ENCODE measurements at regions not wholly inside any gene's neighbourhood (a gene's known extent, or its start where the extent isn't known, plus 50 kb on each side); places are given as distances from the start of the nearest gene placed in this dataset.

- no peak for DNase-seq (ENCODE audit: low read depth in 3 of 3, low spot score in 2 of 3)
Measured at GRCh38 chr6:6376845-6377244, 56.4 kb upstream of the F13A1 start.

DNA sequence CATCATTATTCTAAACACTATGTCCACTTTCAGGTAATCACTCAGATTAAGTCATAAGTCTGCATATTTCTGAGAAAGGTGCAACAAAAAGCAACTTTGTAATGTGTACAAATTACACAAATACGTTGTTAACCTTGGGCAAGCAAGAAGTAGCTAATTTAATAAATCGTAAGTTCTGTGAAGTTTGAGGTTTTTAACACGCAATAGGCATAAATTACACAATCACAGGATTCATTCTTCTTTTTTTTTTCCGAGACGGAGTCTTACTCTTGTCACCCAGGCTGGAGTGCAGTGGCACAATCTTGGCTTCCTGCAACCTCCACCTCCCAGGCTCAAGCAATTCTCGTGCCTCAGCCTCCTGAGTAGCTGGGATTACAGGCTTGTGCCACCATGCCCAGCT is 57.2 kb upstream of the F13A1 start:
- no peak for DNase-seq (ENCODE audit: low read depth in 3 of 3, low spot score in 2 of 3)

GRCh38 chr6:6379573-6379972 is 59.1 kb upstream of the F13A1 start:
- DNase-seq (ENCODE audit: low read depth in 3 of 3, low spot score in 2 of 3) = no peak

- no peak for DNase-seq (ENCODE audit: low read depth in 3 of 3, low spot score in 2 of 3)
Measured at GRCh38 chr6:6384520-6384919, 64.1 kb upstream of the F13A1 start.

GRCh38 chr6:6386010-6386409 is 65.5 kb upstream of the F13A1 start:
- no peak for DNase-seq (ENCODE audit: low read depth in 3 of 3, low spot score in 2 of 3)

- DNase-seq (ENCODE audit: low read depth in 3 of 3, low spot score in 2 of 3) = no peak
Measured at GRCh38 chr6:6390849-6391602, 70.6 kb upstream of the F13A1 start.

DNA sequence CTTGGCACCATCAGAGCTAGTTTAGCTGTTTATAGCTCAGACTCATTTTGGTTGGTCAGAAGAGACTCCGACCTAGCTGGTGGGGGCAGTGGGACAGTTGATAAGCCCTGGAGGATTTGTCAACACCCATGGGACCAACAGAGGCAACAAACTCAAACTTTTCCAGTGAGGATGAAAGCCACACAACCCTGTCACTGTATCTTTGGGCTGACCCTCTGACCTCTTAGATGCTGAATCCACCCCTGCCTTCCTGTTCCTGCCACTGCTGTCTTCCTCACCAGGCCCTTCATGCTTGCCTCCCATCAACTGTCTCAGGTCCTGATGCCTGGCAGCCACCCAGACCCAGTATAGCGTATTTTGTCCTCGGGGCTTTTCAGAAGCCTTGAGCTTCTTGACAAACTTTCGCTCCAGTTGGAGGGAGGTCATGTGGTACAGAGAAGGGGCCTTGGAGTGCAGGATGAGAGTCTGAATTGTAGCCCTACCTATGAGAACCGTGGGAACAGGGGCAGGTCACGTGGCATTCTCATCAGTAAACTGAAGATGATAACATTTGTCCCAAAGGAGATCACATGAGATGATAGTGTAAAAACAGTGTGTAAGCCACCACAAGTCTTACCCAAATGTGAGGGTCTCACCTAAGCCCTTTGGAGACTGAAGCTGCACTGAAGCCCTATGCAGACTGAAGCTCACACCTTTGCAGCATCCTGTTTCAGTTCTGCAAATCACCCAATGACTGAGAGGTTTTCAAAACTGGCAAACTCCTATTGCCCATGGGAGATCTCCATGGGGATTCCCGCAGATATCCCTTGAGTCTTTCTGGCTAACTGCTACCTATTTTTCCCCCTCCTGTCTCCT is 72.0 kb upstream of the F13A1 start:
- no peak for DNase-seq (ENCODE audit: low read depth in 3 of 3, low spot score in 2 of 3)

DNA sequence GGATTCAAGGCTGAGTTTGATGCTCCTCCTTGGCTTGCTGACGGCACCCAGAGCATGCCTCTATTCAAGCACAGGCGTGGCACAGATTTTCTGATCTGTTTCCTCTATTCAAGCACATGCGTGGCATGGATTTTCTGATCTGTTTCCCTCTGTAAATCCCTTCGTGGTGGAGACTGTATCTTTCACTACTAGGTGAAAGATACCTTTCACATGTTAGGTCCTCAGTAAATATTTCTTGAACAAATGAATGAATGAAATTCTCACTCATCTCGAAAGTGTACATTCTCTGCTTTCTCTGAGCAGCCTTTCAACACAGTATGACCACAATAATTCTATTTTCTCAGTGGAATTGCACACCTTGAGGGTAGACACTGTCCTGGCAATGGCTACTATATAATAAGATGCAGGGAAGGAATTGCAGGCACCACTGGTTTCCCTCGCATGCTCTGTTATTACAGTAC is 72.6 kb upstream of the F13A1 start:
- DNase-seq (ENCODE audit: low read depth in 3 of 3, low spot score in 2 of 3) = no peak

DNA sequence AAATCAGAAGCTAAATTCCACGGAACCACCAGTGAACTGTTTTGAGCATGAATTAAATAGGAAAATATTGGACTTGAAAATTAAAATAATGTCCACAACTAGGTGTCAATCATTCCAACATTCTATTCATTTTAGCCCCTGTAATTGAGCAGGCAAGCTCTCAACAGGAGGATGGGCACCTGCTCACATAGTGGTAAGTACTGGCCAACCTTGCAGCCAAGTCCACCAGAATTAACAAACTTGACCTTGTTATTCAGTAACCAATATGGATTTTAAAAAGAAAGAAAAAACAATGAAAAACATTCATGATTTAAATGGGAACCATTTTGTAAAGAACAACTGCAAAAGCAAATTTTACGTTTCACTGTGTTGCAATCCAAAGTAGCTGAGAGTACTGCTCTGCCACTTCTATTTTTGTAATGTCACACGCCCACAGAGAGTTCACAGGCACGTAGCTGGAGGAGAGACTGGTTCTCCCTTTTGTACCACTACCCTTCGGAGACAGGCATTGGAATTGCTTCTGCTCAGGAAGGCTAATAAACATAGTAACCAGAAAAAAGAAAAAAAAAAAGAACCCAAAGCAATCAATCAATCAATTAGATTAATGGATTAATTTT is 75.2 kb upstream of the F13A1 start:
- no peak for DNase-seq (ENCODE audit: low read depth in 3 of 3, low spot score in 2 of 3)

DNA sequence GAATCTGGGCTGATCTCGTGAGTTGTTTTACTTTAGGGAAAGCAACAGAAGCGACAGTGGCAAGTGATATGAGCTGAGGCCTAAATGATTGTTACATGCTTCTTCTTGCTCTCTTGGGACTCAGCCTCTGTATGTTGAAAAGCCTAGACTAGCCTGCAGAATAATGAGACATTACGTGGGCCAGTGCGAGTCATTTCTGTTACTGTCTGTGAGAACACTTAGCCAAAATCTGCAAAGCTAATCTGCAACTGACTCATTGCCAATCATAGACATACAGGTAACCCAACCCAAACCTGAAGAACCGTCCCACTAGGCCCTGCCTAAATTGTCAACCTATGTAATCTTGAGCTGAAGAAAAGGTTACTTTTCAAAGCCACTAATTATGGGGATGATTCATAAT is 77.4 kb upstream of the F13A1 start:
- no peak for DNase-seq (ENCODE audit: low read depth in 3 of 3, low spot score in 2 of 3)

DNA sequence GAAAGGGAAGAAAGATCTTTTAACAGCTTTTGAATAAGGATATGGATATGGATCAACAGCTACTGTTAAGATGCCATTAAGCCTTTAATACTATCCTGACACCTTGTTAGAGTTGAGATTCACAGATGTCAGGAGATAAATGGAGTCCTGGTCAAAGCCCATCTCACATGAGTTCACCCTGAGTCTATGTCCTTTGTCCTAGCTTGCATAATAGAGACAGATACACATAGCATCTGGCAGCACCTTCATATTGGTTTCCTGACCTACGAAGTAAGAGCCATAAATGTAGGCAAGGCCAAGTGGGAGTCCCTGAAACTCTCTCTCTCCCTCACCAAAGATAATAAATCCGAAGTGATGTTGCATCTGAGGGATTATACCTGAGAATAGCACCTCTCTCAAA is 79.1 kb upstream of the F13A1 start:
- DNase-seq (ENCODE audit: low read depth in 3 of 3, low spot score in 2 of 3) = no peak

DNA sequence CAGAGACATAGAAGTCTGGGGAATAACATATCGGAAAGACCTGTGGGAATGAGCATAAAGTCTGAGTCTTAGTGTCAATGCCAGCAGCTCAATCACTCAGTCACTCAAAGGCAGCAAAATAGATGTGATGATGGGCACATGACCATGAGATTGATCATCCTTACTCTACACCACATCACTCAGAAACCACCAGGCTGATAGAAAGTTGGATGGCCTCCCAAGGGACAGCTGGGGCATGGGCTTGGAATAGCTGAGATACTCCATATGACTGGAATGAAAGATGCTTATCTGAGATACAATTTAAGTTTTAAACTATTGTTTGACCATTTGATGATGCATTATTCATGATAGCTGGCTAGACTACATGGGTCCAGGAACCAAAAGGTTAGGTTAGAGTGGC is 80.9 kb upstream of the F13A1 start:
- DNase-seq (ENCODE audit: low read depth in 3 of 3, low spot score in 2 of 3) = no peak

DNA sequence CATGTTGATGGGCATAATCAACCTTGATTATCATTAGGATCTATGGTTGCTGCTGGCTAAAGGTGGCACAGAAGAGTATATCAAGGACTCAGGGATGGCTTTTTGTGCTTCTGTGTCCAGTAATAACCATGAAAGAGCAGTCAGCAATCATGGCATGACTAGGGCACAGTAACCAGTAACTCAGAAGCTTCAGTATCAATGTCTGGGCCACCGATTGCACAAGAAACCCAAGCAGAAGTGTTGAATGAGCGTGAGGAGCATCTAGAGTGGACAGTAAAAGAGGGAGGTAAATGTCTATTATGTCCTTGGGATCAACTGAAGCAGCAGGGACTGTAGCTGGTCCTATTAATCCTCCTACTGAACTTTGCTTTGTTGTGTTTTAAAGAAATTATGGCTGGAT is 81.5 kb upstream of the F13A1 start:
- no peak for DNase-seq (ENCODE audit: low read depth in 3 of 3, low spot score in 2 of 3)

DNA sequence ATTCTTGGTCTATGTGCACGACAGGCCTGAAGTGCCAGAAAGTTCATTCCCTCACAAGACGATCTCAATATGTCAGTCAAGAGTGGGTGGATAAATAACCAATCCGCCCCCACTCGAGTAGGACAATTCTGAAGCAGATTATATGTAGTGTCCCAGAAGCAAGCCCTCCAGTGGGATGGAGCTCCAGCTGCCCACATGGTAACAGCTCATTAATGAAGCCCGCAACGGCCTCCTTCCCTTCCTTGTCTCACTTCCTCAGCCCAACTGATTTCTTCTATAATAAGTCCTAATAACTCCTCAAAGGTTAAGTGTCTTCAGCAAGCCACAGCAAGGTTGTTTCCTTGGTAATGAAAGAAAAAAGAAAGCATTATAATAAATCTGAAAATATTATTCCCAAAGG is 82.1 kb upstream of the F13A1 start:
- DNase-seq (ENCODE audit: low read depth in 3 of 3, low spot score in 2 of 3) = no peak

- no peak for DNase-seq (ENCODE audit: low read depth in 3 of 3, low spot score in 2 of 3)
Measured at GRCh38 chr6:6405031-6405430, 84.6 kb upstream of the F13A1 start.

- DNase-seq (ENCODE audit: low read depth in 3 of 3, low spot score in 2 of 3) = no peak
Measured at GRCh38 chr6:6405997-6406714, 85.7 kb upstream of the F13A1 start.

DNA sequence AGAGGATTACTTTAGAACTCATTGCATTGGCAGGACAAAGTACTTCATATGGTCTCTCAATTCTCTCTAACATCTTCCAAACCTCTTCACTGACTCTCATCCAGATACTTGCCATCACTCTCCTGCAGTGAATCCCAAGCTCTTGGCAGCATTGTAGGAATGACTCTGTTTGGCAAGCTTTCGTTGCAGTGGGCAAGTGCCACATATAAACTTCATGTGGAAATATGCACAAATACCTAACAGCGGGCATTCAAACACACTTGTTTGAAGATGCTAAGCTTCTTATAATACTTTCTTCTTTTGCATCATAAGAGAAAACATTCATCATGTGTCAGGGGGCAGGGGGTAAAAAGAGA is 86.2 kb upstream of the F13A1 start:
- DNase-seq (ENCODE audit: low read depth in 3 of 3, low spot score in 2 of 3) = no peak

GRCh38 chr6:6407071-6407741 is 86.7 kb upstream of the F13A1 start:
- DNase-seq (ENCODE audit: low read depth in 3 of 3, low spot score in 2 of 3) = no peak

GRCh38 chr6:6409397-6410030 is 89.1 kb upstream of the F13A1 start:
- DNase-seq (ENCODE audit: low read depth in 3 of 3, low spot score in 2 of 3) = no peak

DNA sequence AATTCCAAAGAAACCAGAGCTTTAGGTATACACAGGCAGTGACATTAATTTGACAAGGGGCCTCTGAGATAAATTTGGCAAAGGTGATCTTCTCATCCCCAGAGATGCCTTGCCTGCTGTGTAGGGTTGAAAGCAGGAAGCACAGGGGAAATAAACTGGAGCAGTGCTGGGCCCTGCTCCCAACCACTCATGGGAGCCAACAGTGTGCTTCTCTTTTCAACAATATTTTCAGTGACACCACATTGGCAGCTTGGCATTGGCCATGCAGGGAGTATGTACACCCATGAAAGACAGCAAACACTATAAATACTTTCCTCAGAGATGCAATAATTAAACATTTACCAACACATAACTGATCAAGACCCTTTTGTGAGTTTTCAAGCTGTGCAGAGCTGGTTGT is 90.7 kb upstream of the F13A1 start:
- DNase-seq (ENCODE audit: low read depth in 3 of 3, low spot score in 2 of 3) = no peak
